OCI-LY3 (cell line): ENCODE measurements at regions not wholly inside any gene's neighbourhood (a gene's known extent, or its start where the extent isn't known, plus 50 kb on each side); places are given as distances from the start of the nearest gene placed in this dataset.

Experiments used
- EZH2phosphoT487 ChIP-seq: fragments of 200-600 bp; shearing (Covaris generic); IDR thresholded peaks from 2 replicates; pipeline ENCODE4 v1.6.1; 2018; ENCODE audit warnings: antibody characterized with exemption, mixed run types, low read depth
- TF ChIP-seq, protein P1 (sequence below): fragments of 200-600, 300-600 bp; sonication (generic); IDR thresholded peaks from 2 replicates; pipeline ENCODE4 v1.5.1; 2014; ENCODE audit warnings: antibody characterized with exemption, low read length, low read depth

DNA sequence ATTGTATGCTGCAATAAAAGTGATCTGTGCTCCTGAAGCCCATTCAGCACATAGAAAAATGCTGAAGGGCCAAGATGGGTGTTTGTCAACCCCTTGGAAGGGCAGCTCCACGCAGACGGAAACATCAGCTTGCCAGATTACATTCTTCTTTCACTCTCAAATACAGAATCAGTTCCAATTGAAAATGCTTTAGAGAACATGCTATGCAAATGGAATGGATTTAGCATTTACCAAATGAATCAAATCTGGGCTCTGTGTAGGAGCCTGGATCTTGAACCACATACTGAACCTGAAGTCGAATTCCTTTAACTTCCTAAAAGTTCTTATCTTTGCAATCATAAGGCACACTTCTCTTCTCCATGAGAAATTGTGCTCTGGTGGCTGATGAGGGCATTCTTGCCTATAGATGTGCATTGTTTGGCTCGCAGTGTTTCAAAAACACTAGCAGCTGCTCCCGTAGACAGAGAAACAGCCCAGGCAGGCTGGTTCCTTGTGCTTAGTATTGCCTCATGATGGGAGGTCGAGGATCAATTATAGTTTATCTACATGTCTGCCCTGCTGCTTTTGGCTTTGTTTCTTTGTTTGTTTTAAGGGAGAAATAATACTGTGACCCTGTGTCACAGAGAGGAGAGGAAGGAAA is 489.8 kb upstream of the FLRT2 start:
- TF ChIP-seq, protein P1, sequence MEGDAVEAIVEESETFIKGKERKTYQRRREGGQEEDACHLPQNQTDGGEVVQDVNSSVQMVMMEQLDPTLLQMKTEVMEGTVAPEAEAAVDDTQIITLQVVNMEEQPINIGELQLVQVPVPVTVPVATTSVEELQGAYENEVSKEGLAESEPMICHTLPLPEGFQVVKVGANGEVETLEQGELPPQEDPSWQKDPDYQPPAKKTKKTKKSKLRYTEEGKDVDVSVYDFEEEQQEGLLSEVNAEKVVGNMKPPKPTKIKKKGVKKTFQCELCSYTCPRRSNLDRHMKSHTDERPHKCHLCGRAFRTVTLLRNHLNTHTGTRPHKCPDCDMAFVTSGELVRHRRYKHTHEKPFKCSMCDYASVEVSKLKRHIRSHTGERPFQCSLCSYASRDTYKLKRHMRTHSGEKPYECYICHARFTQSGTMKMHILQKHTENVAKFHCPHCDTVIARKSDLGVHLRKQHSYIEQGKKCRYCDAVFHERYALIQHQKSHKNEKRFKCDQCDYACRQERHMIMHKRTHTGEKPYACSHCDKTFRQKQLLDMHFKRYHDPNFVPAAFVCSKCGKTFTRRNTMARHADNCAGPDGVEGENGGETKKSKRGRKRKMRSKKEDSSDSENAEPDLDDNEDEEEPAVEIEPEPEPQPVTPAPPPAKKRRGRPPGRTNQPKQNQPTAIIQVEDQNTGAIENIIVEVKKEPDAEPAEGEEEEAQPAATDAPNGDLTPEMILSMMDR, result no peak
- TF ChIP-seq EZH2phosphoT487, result no peak
